SW480 (cell line): ENCODE measurements at regions not wholly inside any gene's neighbourhood (a gene's known extent, or its start where the extent isn't known, plus 50 kb on each side); places are given as distances from the start of the nearest gene placed in this dataset.
"Not testable (repeated sequence)": the region's sequence is repeated elsewhere in the genome, so short reads cannot be mapped to it uniquely, and the experiment has no call there.

Experiments used
- DNase-seq: peaks from one replicate; pipeline ENCODE4 v3.0.0-alpha.2; 2016; ENCODE audit warnings: low spot score

GRCh38 chr4:159006202-159006601, 96.7 kb upstream of the RAPGEF2 start:
- DNase-seq, result peak; percentile 96

- no peak for DNase-seq
Measured at GRCh38 chr4:159008671-159009070, 94.2 kb upstream of the RAPGEF2 start.

- DNase-seq, result no peak
Measured at GRCh38 chr4:159009521-159009920, 93.4 kb upstream of the RAPGEF2 start.

GRCh38 chr4:159010100-159010499, 92.8 kb upstream of the RAPGEF2 start:
- no peak for DNase-seq

- DNase-seq, result no peak
Measured at GRCh38 chr4:159010563-159011260, 92.2 kb upstream of the RAPGEF2 start.

- DNase-seq, result no peak
Measured at GRCh38 chr4:159012381-159012780, 90.5 kb upstream of the RAPGEF2 start.

- DNase-seq, result no peak
Measured at GRCh38 chr4:159013692-159014091, 89.2 kb upstream of the RAPGEF2 start.

GRCh38 chr4:159014859-159015258, 88.0 kb upstream of the RAPGEF2 start:
- DNase-seq, result no peak

GRCh38 chr4:159015841-159016240, 87.0 kb upstream of the RAPGEF2 start:
- no peak for DNase-seq

GRCh38 chr4:159016593-159017024, 86.3 kb upstream of the RAPGEF2 start:
- DNase-seq, result no peak

- DNase-seq, result no peak
Measured at GRCh38 chr4:159017323-159018026, 85.4 kb upstream of the RAPGEF2 start.

- DNase-seq, result no peak
Measured at GRCh38 chr4:159018062-159018629, 84.7 kb upstream of the RAPGEF2 start.

GRCh38 chr4:159019356-159019755, 83.5 kb upstream of the RAPGEF2 start:
- DNase-seq, result no peak

GRCh38 chr4:159021597-159022385, 81.1 kb upstream of the RAPGEF2 start:
- no peak for DNase-seq

- DNase-seq, result no peak
Measured at GRCh38 chr4:159023741-159024140, 79.1 kb upstream of the RAPGEF2 start.

- no peak for DNase-seq
Measured at GRCh38 chr4:159024266-159024665, 78.6 kb upstream of the RAPGEF2 start.

GRCh38 chr4:159024828-159025227, 78.1 kb upstream of the RAPGEF2 start:
- no peak for DNase-seq

- DNase-seq, result no peak
Measured at GRCh38 chr4:159026329-159026728, 76.5 kb upstream of the RAPGEF2 start.

GRCh38 chr4:159027535-159027934, 75.3 kb upstream of the RAPGEF2 start:
- DNase-seq, result no peak

GRCh38 chr4:159029481-159029880, 73.4 kb upstream of the RAPGEF2 start:
- DNase-seq, result no peak

- DNase-seq, result not testable (repeated sequence)
Measured at GRCh38 chr4:159030297-159030696, 72.6 kb upstream of the RAPGEF2 start.

GRCh38 chr4:159035570-159035969, 67.3 kb upstream of the RAPGEF2 start:
- DNase-seq, result no peak

GRCh38 chr4:159038536-159038935, 64.3 kb upstream of the RAPGEF2 start:
- no peak for DNase-seq
